Activated CD8-positive, alpha-beta T cell treated with anti-CD3 and anti-CD28 coated beads, Interleukin-2, amount 10 ng/mL, durations not matched to agents 7 days and 5 days (primary cell): ENCODE measurements at regions not wholly inside any gene's neighbourhood (a gene's known extent, or its start where the extent isn't known, plus 50 kb on each side); places are given as distances from the start of the nearest gene placed in this dataset.

Source experiments
- ATAC-seq: fragments of 150-1000 bp; cut with Tn5 transposase; one replicate; pipeline ENCODE4 v1.10.0; 2021; ENCODE audit warnings: moderate library complexity
- CTCF ChIA-PET: fragments of 350-600 bp; sonication (Branson Sonifier 250); formaldehyde crosslinking; loops from one replicate; lab custom pipeline; 2021; ENCODE audit warnings: antibody characterized with exemption; lab: Charles Lee
- POLR2A ChIA-PET: fragments of 350-600 bp; sonication (Branson Sonifier 250); formaldehyde crosslinking; loops from one replicate; lab custom pipeline; 2021; ENCODE audit warnings: antibody characterized with exemption; lab: Charles Lee
- DNase-seq: peaks from one replicate; pipeline ENCODE4 v3.0.0-alpha.2; 2020
- H3K27ac Mint-ChIP-seq: one replicate; pipeline ENCODE4 v1.8.0; 2021; ENCODE audit warnings: mild to moderate bottlenecking, mixed read lengths
- H3K27me3 Mint-ChIP-seq: one replicate; pipeline ENCODE4 v1.8.0; 2021; ENCODE audit warnings: low read depth, mixed read lengths
- H3K36me3 Mint-ChIP-seq: one replicate; pipeline ENCODE4 v1.8.0; 2021; ENCODE audit warnings: low read depth, mixed read lengths
- H3K4me1 Mint-ChIP-seq: one replicate; pipeline ENCODE4 v1.8.0; 2021; ENCODE audit warnings: low read depth, mixed read lengths
- H3K4me3 Mint-ChIP-seq: one replicate; pipeline ENCODE4 v1.8.0; 2021; ENCODE audit warnings: mild to moderate bottlenecking, mixed read lengths
- H3K9me3 Mint-ChIP-seq: one replicate; pipeline ENCODE4 v1.8.0; 2022; ENCODE audit warnings: mixed read lengths; ENCODE audit not compliant: insufficient read depth

DNA sequence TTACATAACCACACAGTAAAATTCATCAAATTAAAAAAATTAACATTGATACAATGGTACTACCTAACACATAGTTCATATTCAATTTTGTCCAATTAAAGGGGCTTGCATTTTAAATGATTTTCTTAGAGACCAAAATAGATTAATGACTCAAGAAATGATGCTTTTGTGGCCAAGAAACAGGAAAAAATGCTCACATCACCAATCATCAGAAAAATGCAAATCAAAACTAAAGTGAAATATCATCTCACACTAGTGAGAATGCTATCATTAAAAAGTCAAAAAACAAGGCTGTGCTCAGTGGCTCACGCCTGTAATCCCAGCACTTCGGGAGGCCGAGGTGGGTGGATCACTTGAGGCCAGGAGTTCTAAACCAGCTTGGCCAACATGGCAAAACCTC, 235.6 kb downstream of the PIK3C3 start:
- H3K27me3 Mint-ChIP-seq = no peaks in the 10 kb centered on the region
- ATAC-seq (no peak), DNase-seq (no peak)
- POLR2A ChIA-PET = no interaction called here
- CTCF ChIA-PET = no interaction called here
- no peaks in the 10 kb centered on the region for H3K9me3 Mint-ChIP-seq
- H3K4me3 Mint-ChIP-seq = no peak overlapping the region
- H3K4me1 Mint-ChIP-seq = no peaks in the 10 kb centered on the region
- H3K27ac Mint-ChIP-seq = no peak overlapping the region
- H3K36me3 Mint-ChIP-seq = no peaks in the 10 kb centered on the region

DNA sequence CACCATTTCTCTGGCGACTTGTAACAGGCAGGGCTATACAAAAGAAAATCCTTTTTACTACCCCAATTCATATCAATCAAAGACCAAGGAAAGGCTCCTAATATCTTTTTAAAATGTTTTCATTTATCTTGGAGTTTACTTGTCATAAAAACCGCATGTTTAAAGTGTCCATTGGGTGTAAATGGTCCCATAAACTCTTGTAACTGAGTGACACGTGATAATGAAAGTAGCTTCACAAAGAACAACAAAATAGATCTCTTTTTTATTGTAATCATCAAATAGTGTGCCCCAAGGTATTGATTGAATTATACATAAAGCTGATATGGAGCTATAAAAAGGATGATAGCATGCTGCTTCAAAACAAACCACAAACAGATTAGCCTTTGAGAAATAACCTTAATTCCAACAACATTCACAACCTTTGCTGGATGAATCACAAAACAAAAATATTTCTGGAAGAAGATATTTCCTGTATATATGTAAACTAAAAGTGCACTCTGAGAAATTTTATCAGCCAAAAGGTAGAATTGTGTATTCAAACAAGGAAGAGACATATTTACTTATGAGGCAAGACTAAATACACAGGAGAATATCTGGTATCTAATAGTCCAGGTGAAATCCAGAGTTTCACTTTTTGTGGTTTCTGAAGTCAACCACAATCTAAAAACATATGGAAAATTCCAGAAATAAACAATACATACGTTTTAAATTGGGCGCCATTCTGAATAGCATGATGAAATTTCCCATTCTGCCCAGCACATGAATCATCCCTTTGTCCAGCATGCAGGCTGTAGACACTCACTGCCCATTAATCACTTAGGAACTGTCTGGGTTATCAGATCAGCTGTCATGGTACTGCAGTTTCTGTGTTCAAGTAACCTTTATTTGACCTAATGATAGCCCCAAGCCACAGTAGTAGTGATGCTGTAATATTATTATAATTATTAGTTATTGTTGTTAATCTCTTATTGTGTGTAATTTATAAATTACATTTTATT, 237.5 kb downstream of the PIK3C3 start:
- Mint-ChIP-seq H3K27ac (no peak overlapping the region), H3K4me1 (no peaks in the 10 kb centered on the region), H3K36me3 (no peaks in the 10 kb centered on the region), H3K4me3 (no peak overlapping the region), H3K9me3 (no peaks in the 10 kb centered on the region), H3K27me3 (no peaks in the 10 kb centered on the region)
- no peak for ATAC-seq
- DNase-seq = no peak
- CTCF ChIA-PET = interaction anchor here (0.8 kb wide), 1 partner anchor 164 kb away, joined by 3 read pairs; no protein-coding TSS in a partner anchor
- POLR2A ChIA-PET = no interaction called here

DNA sequence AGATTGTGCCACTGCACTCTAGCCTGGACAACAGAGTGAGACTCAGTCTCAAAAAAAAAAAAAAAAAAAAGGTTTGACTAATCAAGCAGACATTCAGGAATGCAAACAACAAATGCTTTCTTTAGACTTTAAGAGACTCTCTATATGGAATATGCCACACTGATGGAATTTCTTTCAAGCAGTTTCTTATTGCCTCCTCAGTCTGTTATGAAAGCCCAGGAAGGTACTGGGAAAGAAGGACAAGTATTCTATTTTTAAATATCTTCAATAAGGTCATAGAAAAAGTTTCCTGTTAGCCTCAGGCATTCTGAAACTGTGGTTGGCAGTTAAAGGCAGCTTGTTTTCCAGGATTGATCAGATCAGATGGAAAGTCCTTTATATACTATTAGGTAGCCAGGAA, 241.6 kb downstream of the PIK3C3 start:
- no peaks in the 10 kb centered on the region for H3K27me3 Mint-ChIP-seq
- ChIA-PET POLR2A (no interaction called here), CTCF (no interaction called here)
- H3K4me3 Mint-ChIP-seq = no peak overlapping the region
- no peaks in the 10 kb centered on the region for H3K36me3 Mint-ChIP-seq
- ATAC-seq (no peak), DNase-seq (no peak)
- no peaks in the 10 kb centered on the region for H3K9me3 Mint-ChIP-seq
- H3K27ac Mint-ChIP-seq = no peak overlapping the region
- H3K4me1 Mint-ChIP-seq = no peaks in the 10 kb centered on the region

DNA sequence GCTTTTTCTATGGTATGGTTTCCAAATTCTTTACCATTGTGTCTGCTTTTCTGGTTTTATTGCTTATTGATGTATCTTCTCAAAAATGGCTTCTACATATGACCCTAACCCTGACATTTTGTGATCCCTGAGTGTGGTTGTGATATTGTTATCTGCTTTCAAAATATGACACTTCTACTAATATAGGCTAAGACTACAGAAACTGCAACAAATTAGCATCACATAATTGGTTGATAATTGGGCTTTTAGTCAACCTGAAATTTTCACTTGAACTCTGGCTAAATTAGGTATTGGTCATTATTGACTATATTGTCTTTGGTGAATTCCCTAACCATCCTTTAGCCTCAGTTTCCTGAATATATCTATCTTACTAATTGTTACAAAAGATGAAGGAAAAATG, 246.1 kb downstream of the PIK3C3 start:
- DNase-seq = no peak
- Mint-ChIP-seq H3K4me3 (no peak overlapping the region), H3K27ac (no peak overlapping the region), H3K4me1 (no peaks in the 10 kb centered on the region), H3K9me3 (no peaks in the 10 kb centered on the region), H3K36me3 (no peaks in the 10 kb centered on the region), H3K27me3 (no peaks in the 10 kb centered on the region)
- no peak for ATAC-seq
- ChIA-PET POLR2A (no interaction called here), CTCF (interaction anchor here (0.6 kb wide), 1 partner anchor 42 kb away, joined by 3 read pairs; no protein-coding TSS in a partner anchor)

DNA sequence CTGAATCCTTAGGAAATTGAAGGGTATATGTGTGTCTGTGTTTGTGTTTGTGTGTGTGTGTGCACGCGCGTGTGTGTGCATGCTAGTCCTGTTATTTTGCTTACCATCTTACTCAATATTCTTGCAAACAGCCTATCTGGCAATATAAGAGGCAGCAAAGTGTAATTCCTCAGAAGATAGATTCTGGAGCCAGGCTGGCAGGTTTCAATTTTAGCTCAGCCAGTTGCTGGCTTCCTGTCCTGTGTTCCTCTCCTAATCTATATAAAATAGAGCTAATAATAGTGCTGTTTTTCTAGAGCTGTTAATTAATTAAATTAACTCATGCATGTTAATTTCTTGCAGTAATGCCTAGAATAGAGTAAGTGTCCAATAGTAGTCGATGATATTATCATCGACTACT, 256.2 kb downstream of the PIK3C3 start:
- no peak overlapping the region for H3K4me3 Mint-ChIP-seq
- H3K9me3 Mint-ChIP-seq = no peaks in the 10 kb centered on the region
- ChIA-PET POLR2A (no interaction called here), CTCF (no interaction called here)
- no peak for ATAC-seq
- no peaks in the 10 kb centered on the region for H3K27me3 Mint-ChIP-seq
- H3K4me1 Mint-ChIP-seq = no peaks in the 10 kb centered on the region
- no peak for DNase-seq
- H3K36me3 Mint-ChIP-seq = no peaks in the 10 kb centered on the region
- no peak overlapping the region for H3K27ac Mint-ChIP-seq

DNA sequence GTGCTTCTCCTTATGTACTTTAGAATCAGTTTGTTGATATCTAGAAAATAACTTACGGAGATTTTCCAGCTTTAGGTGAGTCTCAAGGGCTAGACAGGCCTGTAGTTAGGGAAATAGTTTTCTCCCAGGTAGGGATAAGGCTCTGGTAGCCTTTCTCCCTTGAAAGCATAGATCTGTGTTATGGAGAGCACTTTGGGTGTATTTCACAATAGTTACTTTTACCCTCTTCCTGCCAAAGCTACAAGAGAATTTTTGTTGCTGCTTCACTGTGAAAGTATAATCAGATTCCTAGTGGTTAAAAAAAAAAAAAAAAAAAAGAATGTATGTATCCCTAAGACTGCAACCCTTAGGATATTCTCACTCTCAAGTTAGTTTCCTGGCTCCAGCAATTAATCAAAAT, 267.5 kb downstream of the PIK3C3 start:
- Mint-ChIP-seq H3K27me3 (no peaks in the 10 kb centered on the region), H3K4me1 (no peaks in the 10 kb centered on the region), H3K9me3 (no peaks in the 10 kb centered on the region), H3K4me3 (no peak overlapping the region), H3K36me3 (no peaks in the 10 kb centered on the region), H3K27ac (no peak overlapping the region)
- no peak for DNase-seq
- POLR2A ChIA-PET = no interaction called here
- ATAC-seq = no peak
- CTCF ChIA-PET = interaction anchor here (0.9 kb wide), 1 partner anchor 108 kb away, joined by 3 read pairs; no protein-coding TSS in a partner anchor

DNA sequence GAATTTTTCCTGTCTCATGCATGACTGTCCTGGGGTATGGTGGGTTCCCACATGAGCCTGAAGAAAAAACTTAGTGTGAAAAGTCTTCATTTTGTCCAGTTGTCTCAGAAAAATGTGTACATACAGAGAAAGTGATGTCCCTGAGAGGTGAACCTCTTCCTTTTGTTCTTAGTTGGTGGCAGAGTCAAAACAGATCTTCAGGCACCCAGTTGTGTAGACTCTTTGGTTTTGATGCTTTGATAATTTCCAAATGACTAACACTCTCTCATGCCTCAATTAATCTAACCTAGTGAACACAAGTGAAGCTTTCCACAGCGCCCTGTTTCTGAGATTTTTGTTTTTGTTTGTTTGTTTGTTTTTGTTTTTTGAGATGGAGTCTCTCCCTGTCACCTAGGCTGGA, 273.5 kb downstream of the PIK3C3 start:
- no peaks in the 10 kb centered on the region for H3K36me3 Mint-ChIP-seq
- H3K9me3 Mint-ChIP-seq = no peaks in the 10 kb centered on the region
- DNase-seq = no peak
- no peak overlapping the region for H3K27ac Mint-ChIP-seq
- ChIA-PET POLR2A (no interaction called here), CTCF (no interaction called here)
- no peak for ATAC-seq
- no peak overlapping the region for H3K4me3 Mint-ChIP-seq
- H3K27me3 Mint-ChIP-seq = no peaks in the 10 kb centered on the region
- H3K4me1 Mint-ChIP-seq = no peaks in the 10 kb centered on the region

DNA sequence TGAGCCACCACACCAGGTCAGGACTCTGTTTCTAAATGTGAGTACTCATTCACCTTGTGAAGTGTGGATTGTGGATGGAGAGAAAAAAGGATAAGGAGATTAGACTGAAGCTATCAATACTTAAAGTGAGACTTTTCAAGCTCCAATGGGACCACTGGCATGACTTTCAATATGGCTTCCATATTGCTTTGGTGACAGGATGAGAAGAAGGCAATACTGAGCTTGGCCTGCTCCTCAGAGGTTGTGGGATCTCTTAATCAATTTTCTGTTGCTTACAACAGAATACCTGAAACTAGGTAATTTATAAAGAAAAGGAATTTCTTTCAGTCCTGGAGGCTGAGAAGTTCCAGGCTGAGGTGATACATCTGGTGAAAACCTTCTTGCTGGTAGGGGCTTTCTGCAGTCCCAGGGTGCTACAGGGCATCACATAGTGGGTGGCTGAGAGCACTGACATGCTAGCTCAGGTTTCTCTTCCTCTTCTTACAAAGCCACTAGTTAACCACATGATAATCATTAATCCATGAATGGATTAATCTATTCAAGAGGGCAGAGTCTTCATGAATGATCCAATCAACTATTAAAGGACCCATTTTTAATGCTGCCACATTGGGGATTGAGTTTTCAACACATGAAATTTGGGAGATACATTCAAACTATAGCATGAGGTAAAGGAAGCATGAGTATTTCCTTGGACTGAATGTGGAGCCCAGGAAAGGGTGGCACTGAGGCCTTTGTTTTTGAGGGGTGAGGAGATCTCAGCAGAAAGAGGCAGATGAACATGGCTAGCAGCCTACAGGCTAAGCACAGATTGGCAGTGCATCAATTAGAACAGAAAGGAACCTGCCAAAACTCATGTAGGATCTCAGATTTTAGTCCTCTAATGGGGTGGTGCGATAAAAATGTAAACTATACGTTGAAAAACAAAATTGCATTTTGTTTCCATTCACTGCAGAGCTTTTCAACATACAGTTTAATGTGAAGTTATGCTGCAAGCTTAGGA, 274.5 kb downstream of the PIK3C3 start:
- H3K36me3 Mint-ChIP-seq = no peaks in the 10 kb centered on the region
- ATAC-seq (no peak), DNase-seq (no peak)
- CTCF ChIA-PET = no interaction called here
- no peaks in the 10 kb centered on the region for H3K27me3 Mint-ChIP-seq
- no peaks in the 10 kb centered on the region for H3K4me1 Mint-ChIP-seq
- POLR2A ChIA-PET = no interaction called here
- no peak overlapping the region for H3K27ac Mint-ChIP-seq
- H3K9me3 Mint-ChIP-seq = no peaks in the 10 kb centered on the region
- H3K4me3 Mint-ChIP-seq = no peak overlapping the region

DNA sequence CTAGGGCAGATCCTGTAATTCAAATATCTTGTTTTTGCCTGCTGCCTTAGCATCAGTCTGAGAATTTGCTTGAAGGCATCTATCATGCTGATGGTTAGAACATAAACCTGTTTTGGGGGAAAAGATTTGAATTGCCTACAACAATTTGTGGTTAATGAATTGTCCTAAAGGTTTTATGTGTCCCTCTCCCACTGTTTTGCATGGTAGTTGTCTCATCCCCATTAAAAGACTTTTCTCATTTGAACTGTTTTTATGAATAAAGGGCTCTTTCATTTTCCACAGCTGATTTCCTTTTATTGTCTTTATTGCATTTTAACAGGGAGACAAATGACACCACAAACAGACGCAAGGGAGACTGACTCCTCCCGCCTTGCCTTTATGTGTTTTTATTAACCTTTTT, 275.6 kb downstream of the PIK3C3 start:
- no peak overlapping the region for H3K27ac Mint-ChIP-seq
- POLR2A ChIA-PET = no interaction called here
- H3K36me3 Mint-ChIP-seq = no peaks in the 10 kb centered on the region
- DNase-seq (no peak), ATAC-seq (no peak)
- CTCF ChIA-PET = no interaction called here
- H3K9me3 Mint-ChIP-seq = no peaks in the 10 kb centered on the region
- H3K4me3 Mint-ChIP-seq = no peak overlapping the region
- H3K27me3 Mint-ChIP-seq = no peaks in the 10 kb centered on the region
- no peaks in the 10 kb centered on the region for H3K4me1 Mint-ChIP-seq

DNA sequence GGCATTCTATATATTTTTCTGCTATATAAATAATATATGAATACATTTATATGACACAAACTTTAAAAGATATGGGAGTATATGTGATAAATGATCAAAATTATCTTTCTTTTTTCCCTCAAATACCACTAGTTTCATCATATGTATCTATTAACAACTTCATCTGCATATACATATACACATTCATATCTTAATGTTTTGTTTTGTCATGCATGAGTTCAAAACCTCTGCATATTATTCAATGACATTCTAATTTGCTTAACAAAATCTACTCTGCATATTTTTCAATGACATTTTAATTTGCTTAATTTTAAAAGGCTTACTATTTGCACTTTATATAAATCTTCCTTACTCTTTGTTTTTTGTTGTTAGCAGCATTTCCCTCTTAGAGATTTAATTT, 276.2 kb downstream of the PIK3C3 start:
- POLR2A ChIA-PET = no interaction called here

DNA sequence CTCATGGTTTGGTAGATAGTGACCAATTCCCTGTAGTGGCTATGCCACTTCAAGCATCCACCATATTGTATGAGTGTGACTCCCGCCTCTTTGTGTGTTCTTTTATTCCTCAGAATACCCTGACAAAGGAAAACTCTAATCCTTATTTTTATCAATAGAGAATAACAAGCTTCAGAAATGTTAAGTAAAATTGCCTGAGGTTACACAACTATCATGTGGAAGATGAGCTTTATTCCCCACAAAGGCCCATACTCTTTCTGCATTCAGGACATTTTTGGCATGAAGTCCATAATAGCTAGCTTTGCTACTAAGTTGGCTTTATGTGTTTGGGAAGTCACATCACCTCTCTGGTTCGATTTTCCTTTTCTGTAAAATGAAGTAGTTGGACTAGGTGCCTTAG, 276.8 kb downstream of the PIK3C3 start:
- Mint-ChIP-seq H3K36me3 (no peaks in the 10 kb centered on the region), H3K4me3 (no peak overlapping the region), H3K27me3 (no peaks in the 10 kb centered on the region), H3K4me1 (no peaks in the 10 kb centered on the region), H3K27ac (no peak overlapping the region), H3K9me3 (no peaks in the 10 kb centered on the region)
- DNase-seq (no peak), ATAC-seq (no peak)
- CTCF ChIA-PET = no interaction called here
- POLR2A ChIA-PET = no interaction called here

More for the DNA sequence above, 276.2 kb downstream of the PIK3C3 start:
- no peak for DNase-seq
- Mint-ChIP-seq H3K9me3 (no peaks in the 10 kb centered on the region), H3K27ac (no peak overlapping the region), H3K27me3 (no peaks in the 10 kb centered on the region), H3K4me1 (no peaks in the 10 kb centered on the region), H3K36me3 (no peaks in the 10 kb centered on the region), H3K4me3 (no peak overlapping the region)
- CTCF ChIA-PET = no interaction called here
- ATAC-seq = no peak

DNA sequence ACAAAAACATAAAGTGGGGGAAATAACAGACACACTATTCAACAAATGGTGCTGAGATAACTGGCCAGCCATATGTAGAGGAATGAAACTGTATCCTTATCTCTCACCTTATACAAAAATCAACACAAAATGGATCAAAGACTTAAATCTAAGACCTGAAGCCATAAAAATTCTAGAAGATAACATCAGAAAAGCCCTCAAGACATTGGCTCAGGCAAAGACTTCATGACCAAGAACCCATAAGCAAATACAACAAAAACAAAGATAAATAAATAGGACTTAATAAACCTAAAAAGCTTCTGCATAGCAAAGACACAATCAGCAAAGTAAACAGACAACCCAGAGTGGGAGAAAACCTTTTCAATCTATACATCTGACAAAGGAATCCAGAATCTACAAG, 278.9 kb downstream of the PIK3C3 start:
- Mint-ChIP-seq H3K4me3 (no peak overlapping the region), H3K36me3 (no peaks in the 10 kb centered on the region), H3K4me1 (no peaks in the 10 kb centered on the region), H3K9me3 (peaks cover 4% of the 10 kb centered on the region), H3K27ac (no peak overlapping the region), H3K27me3 (no peaks in the 10 kb centered on the region)
- ATAC-seq (no peak), DNase-seq (no peak)
- ChIA-PET CTCF (no interaction called here), POLR2A (no interaction called here)
